CD4-positive, alpha-beta T cell treated with Interleukin-4 for 4 hours (primary cell): ENCODE measurements at regions not wholly inside any gene's neighbourhood (a gene's known extent, or its start where the extent isn't known, plus 50 kb on each side); places are given as distances from the start of the nearest gene placed in this dataset.

Experiments used
- DNase-seq: peaks from one replicate; pipeline ENCODE4 v3.0.0-alpha.2; 2020

DNA sequence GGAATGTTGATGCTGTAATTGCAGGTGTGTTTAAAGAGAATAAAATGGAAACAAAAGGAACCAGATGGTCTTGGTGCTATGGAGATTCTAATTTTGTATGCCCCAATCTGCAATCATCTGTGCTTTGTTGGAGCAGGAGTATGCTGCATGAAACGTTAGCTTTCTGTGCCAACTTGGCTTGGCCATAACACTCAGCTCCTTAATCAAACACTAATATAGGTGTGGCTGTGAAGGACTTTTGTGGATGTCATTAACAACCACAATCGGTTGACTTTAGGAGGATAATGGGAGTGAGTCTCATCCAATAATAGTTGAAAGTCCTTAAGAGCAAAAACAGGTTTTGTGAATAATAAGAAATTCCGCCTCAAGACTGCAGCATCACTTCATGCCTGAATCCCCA lies 399.2 kb downstream of the NLGN4X start:
- DNase-seq = no peak

DNA sequence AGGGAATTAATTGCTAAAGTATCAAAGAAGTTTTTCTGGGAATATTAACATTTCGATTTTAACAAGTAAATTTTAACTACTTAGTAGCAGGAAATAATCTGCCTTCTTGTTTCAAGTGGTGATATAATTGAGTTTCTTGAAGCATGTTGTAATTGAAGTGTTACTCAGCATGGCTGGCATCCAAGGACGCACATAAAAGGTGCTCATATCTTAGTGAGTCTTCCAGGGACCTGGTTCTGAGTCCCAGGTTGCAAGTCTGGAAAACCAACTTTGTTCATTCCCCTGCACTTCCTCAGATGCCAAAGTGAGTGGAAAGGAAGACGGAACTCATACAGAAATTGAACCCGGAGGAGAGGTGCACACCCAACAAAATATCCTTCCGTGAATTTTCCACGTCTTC lies 399.6 kb downstream of the NLGN4X start:
- DNase-seq = no peak

DNA sequence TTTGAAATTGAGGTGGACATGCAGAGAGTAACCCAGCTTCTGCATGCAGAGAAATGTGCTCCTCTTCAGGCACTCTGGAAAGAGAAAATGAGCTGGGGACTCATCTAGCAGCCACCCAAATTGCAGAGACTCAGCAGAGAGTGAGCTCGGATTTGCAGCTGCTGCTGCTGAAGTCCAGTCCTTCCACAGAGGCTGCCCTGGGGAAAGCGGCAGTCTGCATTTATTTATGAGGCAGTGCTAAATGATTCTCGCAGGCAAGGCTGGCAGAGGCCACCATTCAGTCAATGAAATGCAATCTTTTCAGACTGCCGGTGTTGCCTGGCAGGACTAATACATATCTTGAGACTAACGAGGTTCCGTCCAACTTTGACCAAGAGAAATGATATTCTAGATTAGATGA lies 404.8 kb downstream of the NLGN4X start:
- no peak for DNase-seq

GRCh38 chrX:5810636-5811035 lies 418.0 kb downstream of the NLGN4X start:
- DNase-seq = no peak

DNA sequence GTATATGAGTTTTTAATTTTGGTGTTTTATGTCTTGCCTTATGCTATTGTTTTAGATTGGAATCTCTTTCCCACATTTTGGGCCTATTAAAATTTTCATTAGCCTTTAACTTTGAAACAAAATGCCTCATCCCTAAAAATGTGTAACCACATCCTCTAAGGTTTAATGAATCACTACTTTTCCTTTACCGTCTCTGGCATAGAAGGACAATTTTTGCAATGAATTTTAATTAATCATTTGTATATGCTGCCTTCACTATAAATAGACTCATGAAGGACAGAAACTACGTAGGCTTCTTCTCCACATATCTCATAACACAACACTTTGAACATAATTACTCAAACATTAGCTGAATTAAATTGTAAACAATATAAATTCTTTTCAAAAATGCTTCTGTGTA lies 421.5 kb downstream of the NLGN4X start:
- no peak for DNase-seq

DNA sequence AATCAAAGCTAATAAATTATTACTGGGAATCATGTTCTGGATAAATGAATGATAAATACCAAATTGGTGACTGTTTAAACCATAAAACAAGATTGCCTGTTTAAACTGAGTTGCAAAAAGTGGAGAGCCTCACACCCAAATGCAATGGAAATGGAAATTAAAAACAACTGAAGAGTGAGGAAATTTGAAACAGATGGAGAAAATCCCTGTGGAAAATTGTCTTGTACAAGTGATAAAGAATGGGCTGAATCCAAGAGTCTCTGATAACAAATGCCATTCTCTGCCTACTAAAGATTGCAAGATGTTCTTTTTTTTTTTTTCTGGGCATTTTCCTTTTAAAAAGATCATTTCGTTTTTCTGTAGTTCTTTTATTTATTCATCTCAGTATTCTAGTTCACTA lies 426.3 kb downstream of the NLGN4X start:
- no peak for DNase-seq

DNA sequence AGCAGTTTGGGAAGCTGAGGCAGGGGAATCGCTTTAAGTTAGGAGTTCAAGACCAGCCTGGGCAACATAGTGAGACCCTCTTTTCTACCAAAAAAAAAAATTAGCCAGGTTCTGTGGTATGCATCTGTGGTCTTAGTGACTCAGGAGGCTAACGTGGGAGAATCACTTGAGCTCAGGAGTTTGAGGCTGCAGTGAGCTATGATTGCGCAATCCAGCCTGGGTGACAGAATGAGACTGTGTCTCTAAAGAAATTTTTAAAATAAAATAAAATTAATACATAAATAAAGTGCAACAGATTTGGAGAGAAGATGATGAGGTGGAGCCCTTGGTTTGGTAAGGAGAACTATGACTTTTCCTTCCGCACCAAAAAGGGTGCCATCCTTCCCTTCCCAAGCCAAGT lies 436.9 kb downstream of the NLGN4X start:
- no peak for DNase-seq

- DNase-seq = no peak
Observed at GRCh38 chrX:5788910-5789309, 439.8 kb downstream of the NLGN4X start.

GRCh38 chrX:5780821-5781220 lies 447.8 kb downstream of the NLGN4X start:
- DNase-seq = no peak

GRCh38 chrX:5775846-5776430 lies 452.7 kb downstream of the NLGN4X start:
- DNase-seq = no peak

DNA sequence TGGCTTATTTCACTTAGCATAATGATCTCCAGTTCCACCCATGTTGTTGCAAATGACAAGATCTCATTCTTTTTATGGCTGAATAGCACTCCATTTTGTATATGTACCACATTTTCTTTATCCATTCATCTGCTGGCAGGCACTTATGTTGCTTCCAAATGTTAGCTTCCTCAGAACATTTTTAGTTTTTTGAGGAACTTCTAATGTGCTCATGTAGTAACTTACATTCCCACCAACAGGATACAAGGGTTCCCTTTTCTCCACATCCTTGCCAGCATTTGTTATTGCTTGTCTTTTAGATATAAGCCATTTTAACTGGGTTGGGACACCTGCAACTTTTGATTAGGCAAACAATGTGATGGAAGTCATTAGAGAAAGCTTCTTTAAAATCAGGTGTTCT lies 454.2 kb downstream of the NLGN4X start:
- DNase-seq = no peak

DNA sequence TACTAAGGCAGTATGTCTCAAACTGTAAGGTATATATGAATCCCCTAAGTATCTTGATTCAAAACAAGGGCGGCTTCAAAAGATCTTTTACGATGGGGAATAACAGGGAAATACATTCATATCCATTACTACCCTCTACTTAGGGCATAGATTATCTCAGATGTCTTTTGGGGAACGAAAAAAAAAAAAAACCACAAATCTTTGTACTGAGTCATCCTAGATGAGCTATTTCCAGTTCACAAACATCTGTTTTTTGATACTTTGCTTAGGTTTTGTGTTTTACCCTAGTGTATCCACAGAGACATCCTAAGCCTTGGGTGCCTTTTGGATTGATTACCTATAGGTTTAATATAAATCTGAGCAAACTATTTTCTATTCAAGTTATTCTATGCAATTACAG lies 457.2 kb downstream of the NLGN4X start:
- DNase-seq = no peak

GRCh38 chrX:5756616-5757015 lies 472.1 kb downstream of the NLGN4X start:
- DNase-seq = no peak

- DNase-seq = no peak
Observed at GRCh38 chrX:5753291-5753690, 475.4 kb downstream of the NLGN4X start.

- DNase-seq = no peak
Observed at GRCh38 chrX:5752831-5753230, 475.8 kb downstream of the NLGN4X start.

DNA sequence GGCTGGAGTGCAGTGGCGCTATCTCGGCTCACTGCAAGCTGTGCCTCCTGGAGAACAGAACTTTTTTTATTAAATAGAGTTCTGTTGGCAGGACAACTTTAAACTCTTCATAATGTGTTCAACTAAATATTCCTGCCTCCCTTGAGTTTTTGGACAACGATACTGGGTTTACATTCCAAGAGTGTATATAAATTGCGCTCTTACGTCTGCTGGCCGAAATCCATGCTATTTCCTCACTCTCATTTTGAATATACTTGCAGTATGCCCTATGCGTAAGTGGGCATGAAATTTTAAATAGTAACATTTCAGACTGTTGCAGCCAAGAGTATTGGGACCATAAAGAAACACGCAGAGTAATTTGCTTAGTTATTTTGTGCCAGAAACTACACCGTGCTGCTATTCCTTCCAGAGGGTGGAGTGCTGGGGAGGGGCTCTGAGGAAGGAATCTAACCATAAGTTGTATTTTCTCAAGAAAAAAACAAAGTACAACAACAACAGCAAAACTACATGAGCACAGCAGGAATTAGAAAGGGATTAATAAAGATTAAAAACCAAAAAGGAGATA lies 480.0 kb downstream of the NLGN4X start:
- DNase-seq = no peak

- no peak for DNase-seq
Observed at GRCh38 chrX:5746231-5746630, 482.4 kb downstream of the NLGN4X start.

DNA sequence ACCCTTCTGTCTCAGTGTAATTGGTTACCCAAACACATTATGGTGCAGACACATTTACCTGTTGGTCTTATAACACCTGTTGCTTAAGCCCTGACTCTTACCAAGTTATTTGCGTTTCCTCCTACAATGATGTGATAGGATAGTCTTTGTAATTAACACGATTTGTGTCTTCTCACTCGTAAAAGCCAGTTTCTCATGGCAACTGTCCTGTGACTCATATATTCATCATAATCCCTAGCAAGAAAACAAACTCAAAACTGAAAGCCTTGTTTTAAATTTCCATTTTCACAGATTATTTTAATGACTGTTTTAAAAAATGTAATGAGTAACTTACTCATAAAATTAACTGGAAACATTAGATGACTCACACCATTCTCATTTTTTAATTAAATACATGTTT lies 495.2 kb downstream of the NLGN4X start:
- no peak for DNase-seq

DNA sequence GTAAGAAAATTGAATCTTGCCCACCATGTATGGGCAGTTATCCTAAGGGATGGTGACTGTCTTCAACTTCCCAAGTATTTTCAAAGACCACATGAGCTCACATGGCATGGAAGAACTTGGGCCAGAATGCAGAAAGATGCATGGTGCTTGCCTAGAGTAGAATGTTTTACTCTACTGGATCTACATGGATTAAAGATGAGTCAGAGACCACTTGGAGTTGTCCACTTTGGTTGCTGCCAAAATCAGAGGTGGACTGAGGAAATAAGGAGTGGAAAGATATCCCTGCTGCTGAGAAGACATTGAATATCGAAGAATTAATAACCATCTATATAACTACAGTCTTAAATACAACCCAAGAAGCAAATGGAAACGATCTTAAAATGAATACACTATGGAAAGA lies 498.1 kb downstream of the NLGN4X start:
- DNase-seq = no peak

DNA sequence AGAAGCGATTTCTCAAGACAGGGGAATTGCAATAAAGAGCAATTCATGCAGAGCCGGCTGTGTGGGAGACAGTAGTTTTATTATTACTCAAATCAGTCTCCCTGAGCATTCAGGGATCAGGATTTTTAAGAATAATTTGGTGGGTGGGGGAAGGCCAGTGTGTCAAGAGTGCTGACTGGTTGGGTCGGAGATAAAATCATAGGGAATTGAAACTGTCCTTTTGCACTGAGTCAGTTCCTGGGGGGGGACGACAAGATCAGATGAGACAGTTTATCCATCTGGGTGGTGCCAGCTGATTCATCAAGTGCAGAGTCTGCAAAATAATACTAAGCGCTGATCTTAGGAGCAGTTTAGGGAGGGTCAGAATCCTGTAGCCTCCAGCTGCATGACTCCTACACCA lies 502.4 kb downstream of the NLGN4X start:
- DNase-seq = no peak

GRCh38 chrX:5724123-5724522 lies 504.5 kb downstream of the NLGN4X start:
- DNase-seq = no peak

GRCh38 chrX:5718651-5719050 lies 510.0 kb downstream of the NLGN4X start:
- DNase-seq = no peak

GRCh38 chrX:5716666-5717065 lies 512.0 kb downstream of the NLGN4X start:
- DNase-seq = no peak

DNA sequence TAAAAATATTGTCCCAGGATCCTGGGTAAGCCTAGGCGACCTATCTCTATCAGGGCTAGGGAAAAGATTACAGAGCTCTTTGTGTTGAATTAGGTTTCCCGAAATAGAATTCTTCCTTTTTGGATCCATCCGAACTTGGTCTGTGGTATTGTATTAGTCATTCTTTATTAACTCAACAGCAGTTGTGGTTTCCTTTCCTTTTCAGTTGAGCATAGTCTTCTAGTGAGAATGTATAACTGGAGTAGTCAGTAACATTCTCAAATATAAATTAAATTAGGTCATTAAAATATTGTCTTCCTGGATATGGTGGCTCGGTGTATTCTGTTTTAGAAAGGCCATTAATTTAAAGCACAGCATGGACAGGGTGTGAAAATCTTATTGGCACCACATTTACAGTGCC lies 520.4 kb downstream of the NLGN4X start:
- no peak for DNase-seq

GRCh38 chrX:5702890-5703289 lies 525.8 kb downstream of the NLGN4X start:
- DNase-seq = no peak

- DNase-seq = no peak
Observed at GRCh38 chrX:5695971-5696370, 532.7 kb downstream of the NLGN4X start.
